OCI-LY3 (cell line): ENCODE measurements at regions not wholly inside any gene's neighbourhood (a gene's known extent, or its start where the extent isn't known, plus 50 kb on each side); places are given as distances from the start of the nearest gene placed in this dataset.

Source experiments
- H2AFZ ChIP-seq: fragments of 200-600, 300-600 bp; shearing (Covaris generic); 2 replicates; pipeline ENCODE4 v1.6.0; 2014; ENCODE audit warnings: antibody characterized with exemption, low read depth, low read length
- H3K27ac ChIP-seq: fragments of 200-600, 300-600 bp; sonication (generic); 2 replicates; pipeline ENCODE4 v1.5.1; 2014; ENCODE audit warnings: mild to moderate bottlenecking, low read length, moderate library complexity, mixed read lengths
- H3K27me3 ChIP-seq: fragments of 200-600, 300-600 bp; sonication (generic); 2 replicates; pipeline ENCODE4 v1.6.1; 2014; ENCODE audit warnings: low read depth, low read length, mixed read lengths
- H3K36me3 ChIP-seq: fragments of 200-600, 300-600 bp; sonication (generic); replicated peaks from 2 replicates; pipeline ENCODE3; 2014; ENCODE audit warnings: low read depth, low read length, mixed read lengths
- H3K4me1 ChIP-seq: fragments of 300-600, 200-600 bp; sonication (generic); 2 replicates; pipeline ENCODE4 v1.6.1; 2014; ENCODE audit warnings: low read length, mixed read lengths
- H3K4me2 ChIP-seq: fragments of 200-600, 300-600 bp; sonication (generic); 2 replicates; pipeline ENCODE4 v1.6.1; 2014; ENCODE audit warnings: low read length, mixed read lengths
- H3K4me3 ChIP-seq: fragments of 300-600, 200-600 bp; sonication (generic); 2 replicates; pipeline ENCODE4 v1.5.1; 2014; ENCODE audit warnings: antibody characterized with exemption, mild to moderate bottlenecking, low read length, moderate library complexity
- H3K79me2 ChIP-seq: fragments of 300-600, 200-600 bp; shearing (Covaris generic); 2 replicates; pipeline ENCODE4 v1.6.1; 2014; ENCODE audit warnings: mild to moderate bottlenecking, low read length, mixed read lengths
- H3K9ac ChIP-seq: fragments of 300-600, 200-600 bp; shearing (Covaris generic); 2 replicates; pipeline ENCODE4 v1.6.0; 2014; ENCODE audit warnings: mild to moderate bottlenecking, low read length, moderate library complexity
- H3K9me3 ChIP-seq: fragments of 200-600, 300-600 bp; shearing (Covaris generic); 2 replicates; pipeline ENCODE4 v1.6.1; 2014; ENCODE audit warnings: low read length, mixed read lengths; ENCODE audit not compliant: insufficient read depth
- H4K20me1 ChIP-seq: fragments of 200-600, 300-600 bp; sonication (generic); 2 replicates; pipeline ENCODE4 v1.6.1; 2016; ENCODE audit warnings: low read length, mixed read lengths; ENCODE audit not compliant: insufficient read depth
- EZH2phosphoT487 ChIP-seq: fragments of 200-600 bp; shearing (Covaris generic); IDR thresholded peaks from 2 replicates; pipeline ENCODE4 v1.6.1; 2018; ENCODE audit warnings: antibody characterized with exemption, mixed run types, low read depth
- TF ChIP-seq, protein P1 (sequence below): fragments of 200-600, 300-600 bp; sonication (generic); IDR thresholded peaks from 2 replicates; pipeline ENCODE4 v1.5.1; 2014; ENCODE audit warnings: antibody characterized with exemption, low read length, low read depth

DNA sequence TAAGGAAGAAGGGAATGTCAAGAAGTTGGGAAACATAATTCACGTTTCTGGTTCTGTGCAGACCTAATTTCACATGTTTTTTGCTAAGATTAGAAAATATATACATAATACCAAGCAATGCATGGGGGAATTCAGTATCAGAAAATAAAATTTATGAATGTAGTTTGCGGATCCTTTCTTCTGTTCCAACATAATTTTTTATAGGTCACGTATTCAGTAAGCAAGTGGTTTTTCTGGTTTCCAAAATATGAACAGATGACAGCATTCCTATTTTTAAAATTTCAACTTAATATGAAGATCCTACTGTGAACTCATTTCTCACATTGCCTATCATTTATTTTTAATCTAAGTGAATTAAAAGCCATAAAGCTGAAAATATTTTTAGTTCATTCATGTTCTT lies 560.0 kb upstream of the NRG3 start:
- no peaks in the 10 kb centered on the region for H4K20me1 ChIP-seq
- TF ChIP-seq EZH2phosphoT487, result no peak
- TF ChIP-seq, protein P1, sequence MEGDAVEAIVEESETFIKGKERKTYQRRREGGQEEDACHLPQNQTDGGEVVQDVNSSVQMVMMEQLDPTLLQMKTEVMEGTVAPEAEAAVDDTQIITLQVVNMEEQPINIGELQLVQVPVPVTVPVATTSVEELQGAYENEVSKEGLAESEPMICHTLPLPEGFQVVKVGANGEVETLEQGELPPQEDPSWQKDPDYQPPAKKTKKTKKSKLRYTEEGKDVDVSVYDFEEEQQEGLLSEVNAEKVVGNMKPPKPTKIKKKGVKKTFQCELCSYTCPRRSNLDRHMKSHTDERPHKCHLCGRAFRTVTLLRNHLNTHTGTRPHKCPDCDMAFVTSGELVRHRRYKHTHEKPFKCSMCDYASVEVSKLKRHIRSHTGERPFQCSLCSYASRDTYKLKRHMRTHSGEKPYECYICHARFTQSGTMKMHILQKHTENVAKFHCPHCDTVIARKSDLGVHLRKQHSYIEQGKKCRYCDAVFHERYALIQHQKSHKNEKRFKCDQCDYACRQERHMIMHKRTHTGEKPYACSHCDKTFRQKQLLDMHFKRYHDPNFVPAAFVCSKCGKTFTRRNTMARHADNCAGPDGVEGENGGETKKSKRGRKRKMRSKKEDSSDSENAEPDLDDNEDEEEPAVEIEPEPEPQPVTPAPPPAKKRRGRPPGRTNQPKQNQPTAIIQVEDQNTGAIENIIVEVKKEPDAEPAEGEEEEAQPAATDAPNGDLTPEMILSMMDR, result no peak
- no peaks in the 10 kb centered on the region for H3K9me3 ChIP-seq
- H3K9ac ChIP-seq, result no peak overlapping the region
- H3K4me1 ChIP-seq, result no peaks in the 10 kb centered on the region
- no peak overlapping the region for H3K27ac ChIP-seq
- H2AFZ ChIP-seq, result no peak overlapping the region
- H3K36me3 ChIP-seq, result no peaks in the 10 kb centered on the region
- no peaks in the 10 kb centered on the region for H3K79me2 ChIP-seq
- no peak overlapping the region for H3K4me3 ChIP-seq
- H3K4me2 ChIP-seq, result no peak overlapping the region
- H3K27me3 ChIP-seq, result no peaks in the 10 kb centered on the region

- Histone ChIP-seq H3K4me2 (no peak overlapping the region), H3K9ac (no peak overlapping the region), H3K27ac (no peak overlapping the region), H3K27me3 (no peaks in the 10 kb centered on the region), H3K4me3 (no peak overlapping the region), H2AFZ (no peak overlapping the region), H4K20me1 (no peaks in the 10 kb centered on the region), H3K79me2 (no peaks in the 10 kb centered on the region), H3K9me3 (no peaks in the 10 kb centered on the region), H3K36me3 (no peaks in the 10 kb centered on the region), H3K4me1 (no peaks in the 10 kb centered on the region)
- TF ChIP-seq, protein P1, result 0 out of 2 replicates have a peak, but pooled peaks have one; percentile 11
- TF ChIP-seq EZH2phosphoT487, result no peak
Measured at GRCh38 chr10:81348003-81348402, 527.0 kb upstream of the NRG3 start.

DNA sequence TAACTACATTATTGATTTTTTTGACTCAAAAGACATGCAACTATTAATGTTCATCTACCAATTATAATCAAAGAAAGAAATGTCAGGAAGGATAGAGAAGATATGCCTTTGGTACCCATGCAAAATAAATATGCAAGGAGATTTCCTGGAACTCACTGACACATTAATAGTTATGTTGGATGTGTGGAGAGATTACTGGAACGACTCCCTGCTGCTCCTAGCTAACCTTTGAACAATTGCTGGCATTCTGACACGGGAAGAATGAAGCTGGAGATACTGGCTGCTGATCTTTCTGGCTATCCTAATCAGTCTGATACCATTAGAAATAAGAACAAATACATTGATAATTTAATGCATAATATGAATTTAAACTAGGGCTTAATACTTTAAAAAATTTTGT lies 507.9 kb upstream of the NRG3 start:
- Histone ChIP-seq H3K9me3 (no peaks in the 10 kb centered on the region), H3K4me3 (no peak overlapping the region), H4K20me1 (no peaks in the 10 kb centered on the region)

GRCh38 chr10:81386817-81387216 lies 488.2 kb upstream of the NRG3 start:
- no peaks in the 10 kb centered on the region for H3K79me2 ChIP-seq
- no peaks in the 10 kb centered on the region for H3K27me3 ChIP-seq
- no peak overlapping the region for H3K4me3 ChIP-seq
- no peak overlapping the region for H3K4me2 ChIP-seq
- H4K20me1 ChIP-seq, result no peaks in the 10 kb centered on the region
- no peak overlapping the region for H3K9ac ChIP-seq
- no peaks in the 10 kb centered on the region for H3K9me3 ChIP-seq
- TF ChIP-seq, protein P1, result no peak
- no peak for TF ChIP-seq EZH2phosphoT487
- no peaks in the 10 kb centered on the region for H3K36me3 ChIP-seq
- no peaks in the 10 kb centered on the region for H3K4me1 ChIP-seq
- H2AFZ ChIP-seq, result no peak overlapping the region
- H3K27ac ChIP-seq, result no peak overlapping the region

More for the DNA sequence above, 507.9 kb upstream of the NRG3 start:
- no peak overlapping the region for H3K9ac ChIP-seq
- TF ChIP-seq EZH2phosphoT487, result no peak
- TF ChIP-seq, protein P1, result no peak
- no peaks in the 10 kb centered on the region for H3K4me1 ChIP-seq
- H3K27me3 ChIP-seq, result no peaks in the 10 kb centered on the region
- no peaks in the 10 kb centered on the region for H3K36me3 ChIP-seq
- H3K79me2 ChIP-seq, result no peaks in the 10 kb centered on the region
- no peak overlapping the region for H2AFZ ChIP-seq
- H3K27ac ChIP-seq, result no peak overlapping the region
- no peak overlapping the region for H3K4me2 ChIP-seq
